Activated naive CD4-positive, alpha-beta T cell treated with anti-CD3 and anti-CD28 coated beads, Interleukin-2, amount 10 ng/mL, durations not matched to agents 7 days and 5 days (primary cell): ENCODE measurements at regions not wholly inside any gene's neighbourhood (a gene's known extent, or its start where the extent isn't known, plus 50 kb on each side); places are given as distances from the start of the nearest gene placed in this dataset.

Source experiments
- CTCF ChIA-PET: fragments of 350-600 bp; sonication (Branson Sonifier 250); formaldehyde crosslinking; loops from one replicate; lab custom pipeline; 2021; ENCODE audit warnings: antibody characterized with exemption; lab: Charles Lee
- DNase-seq: peaks from one replicate; pipeline ENCODE4 v3.0.0-alpha.2; 2020
- H3K27ac Mint-ChIP-seq: one replicate; pipeline ENCODE4 v1.8.0; 2021; ENCODE audit warnings: mild to moderate bottlenecking, moderate library complexity, mixed read lengths
- H3K27me3 Mint-ChIP-seq: one replicate; pipeline ENCODE4 v1.8.0; 2021; ENCODE audit warnings: mild to moderate bottlenecking, mixed read lengths
- H3K36me3 Mint-ChIP-seq: one replicate; pipeline ENCODE4 v1.8.0; 2021; ENCODE audit warnings: mixed read lengths
- H3K4me1 Mint-ChIP-seq: one replicate; pipeline ENCODE4 v1.8.0; 2021; ENCODE audit warnings: mixed read lengths
- H3K4me3 Mint-ChIP-seq: one replicate; pipeline ENCODE4 v1.8.0; 2021; ENCODE audit warnings: mild to moderate bottlenecking, moderate library complexity, mixed read lengths
- H3K9me3 Mint-ChIP-seq: one replicate; pipeline ENCODE4 v1.8.0; 2021; ENCODE audit warnings: mixed read lengths

GRCh38 chr12:29053567-29053966 is 95.5 kb upstream of the FAR2 start:
- no peak overlapping the region for H3K27ac Mint-ChIP-seq
- CTCF ChIA-PET: no interaction called here
- H3K27me3 Mint-ChIP-seq: no peaks in the 10 kb centered on the region
- no peaks in the 10 kb centered on the region for H3K36me3 Mint-ChIP-seq
- H3K4me3 Mint-ChIP-seq: no peak overlapping the region
- H3K9me3 Mint-ChIP-seq: no peaks in the 10 kb centered on the region
- DNase-seq: no peak
- no peaks in the 10 kb centered on the region for H3K4me1 Mint-ChIP-seq

DNA sequence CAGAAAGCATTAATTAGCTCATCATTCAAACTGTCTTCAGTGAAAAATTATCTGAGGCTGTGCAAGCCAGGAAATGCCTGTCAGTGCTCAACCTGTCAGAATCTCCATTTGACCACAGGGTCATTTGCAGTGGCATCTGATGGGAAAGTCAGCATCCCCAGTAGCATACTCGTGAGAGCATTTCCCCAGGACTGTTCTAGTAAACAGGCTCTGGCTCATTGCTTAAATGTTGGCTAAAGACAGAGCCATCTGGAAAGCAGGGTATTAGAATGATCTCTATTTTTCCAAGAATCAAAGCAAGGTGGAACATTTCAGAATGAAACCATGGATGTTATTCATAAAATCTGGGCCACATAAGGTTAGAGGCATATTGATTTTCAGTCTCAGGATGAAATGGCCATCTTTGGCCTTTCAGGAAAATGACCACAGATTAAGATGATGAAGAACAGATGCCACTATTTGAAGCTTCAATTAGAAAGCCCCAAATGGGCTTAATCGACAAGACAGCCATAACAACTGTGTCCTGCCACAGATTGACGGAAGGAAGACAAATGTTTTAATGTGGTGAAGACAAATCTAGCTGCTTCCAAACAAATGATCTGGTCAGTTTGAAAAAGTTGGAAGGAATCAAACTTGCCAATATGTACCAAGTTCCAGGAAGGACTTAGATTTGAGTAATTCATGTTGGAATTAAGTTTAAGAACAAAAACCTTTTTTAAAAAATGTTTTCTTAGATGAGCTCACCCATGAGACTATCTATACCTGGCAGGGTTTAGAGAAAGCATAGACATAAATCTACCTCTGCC is 94.0 kb upstream of the FAR2 start:
- Mint-ChIP-seq H3K27me3 (no peaks in the 10 kb centered on the region), H3K4me3 (no peak overlapping the region), H3K36me3 (no peaks in the 10 kb centered on the region), H3K4me1 (no peaks in the 10 kb centered on the region), H3K27ac (no peak overlapping the region), H3K9me3 (no peaks in the 10 kb centered on the region)
- no peak for DNase-seq
- CTCF ChIA-PET: no interaction called here

GRCh38 chr12:29066011-29066588 is 83.0 kb upstream of the FAR2 start:
- Mint-ChIP-seq H3K36me3 (no peaks in the 10 kb centered on the region), H3K27me3 (peaks cover 4% of the 10 kb centered on the region), H3K27ac (no peak overlapping the region), H3K9me3 (no peaks in the 10 kb centered on the region), H3K4me3 (no peak overlapping the region), H3K4me1 (no peaks in the 10 kb centered on the region)
- CTCF ChIA-PET: interaction anchor here (0.7 kb wide), 1 partner anchor 251 kb away, joined by 3 read pairs; no protein-coding TSS in a partner anchor
- no peak for DNase-seq

DNA sequence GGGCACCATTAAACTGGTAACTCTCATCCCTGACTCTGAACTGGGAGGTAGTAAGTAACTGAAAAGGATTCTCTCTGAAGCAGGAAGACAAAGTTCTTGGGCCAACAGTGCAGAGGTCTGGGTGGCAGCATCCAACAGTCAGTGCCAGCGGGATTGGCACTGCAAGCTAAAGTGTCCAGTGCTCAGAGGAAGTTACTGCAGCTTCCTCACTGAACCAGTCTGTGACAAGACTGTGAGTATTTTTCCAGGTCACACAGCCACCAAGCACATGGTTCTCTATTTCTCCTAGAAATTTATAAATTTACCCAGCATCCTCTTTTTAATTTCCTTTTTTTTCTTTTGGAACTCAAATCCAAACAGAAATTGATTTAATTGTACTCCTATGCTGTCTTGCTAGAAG is 81.6 kb upstream of the FAR2 start:
- no peaks in the 10 kb centered on the region for H3K9me3 Mint-ChIP-seq
- no peak overlapping the region for H3K4me3 Mint-ChIP-seq
- no peaks in the 10 kb centered on the region for H3K36me3 Mint-ChIP-seq
- CTCF ChIA-PET: no interaction called here
- no peak overlapping the region for H3K27ac Mint-ChIP-seq
- no peak for DNase-seq
- no peaks in the 10 kb centered on the region for H3K4me1 Mint-ChIP-seq
- peaks cover 4% of the 10 kb centered on the region for H3K27me3 Mint-ChIP-seq

GRCh38 chr12:29070309-29070708 is 78.8 kb upstream of the FAR2 start:
- H3K4me1 Mint-ChIP-seq: no peaks in the 10 kb centered on the region

DNA sequence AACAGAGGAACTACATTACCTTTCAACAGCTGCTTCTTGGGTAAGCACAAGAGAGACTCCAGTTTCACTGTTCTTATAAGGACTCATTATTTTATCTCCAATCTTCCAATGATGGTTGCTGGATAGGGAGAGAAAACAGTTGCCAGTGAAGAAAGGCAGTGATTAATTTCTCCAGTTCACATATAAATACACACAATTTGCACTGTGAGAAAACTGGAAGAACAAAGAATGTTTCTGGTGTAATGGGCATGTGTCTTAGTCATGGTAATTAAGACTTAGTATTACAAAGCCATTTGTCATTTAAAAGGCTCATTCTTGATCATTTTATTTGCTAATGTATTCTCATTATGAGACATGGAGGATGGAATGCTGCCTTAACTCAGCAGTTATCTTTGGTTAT is 78.0 kb upstream of the FAR2 start:
- H3K27me3 Mint-ChIP-seq: peaks cover 17% of the 10 kb centered on the region
- no peaks in the 10 kb centered on the region for H3K4me1 Mint-ChIP-seq

More at GRCh38 chr12:29070309-29070708, 78.8 kb upstream of the FAR2 start:
- Mint-ChIP-seq H3K27me3 (peaks cover 13% of the 10 kb centered on the region), H3K36me3 (no peaks in the 10 kb centered on the region), H3K4me3 (no peak overlapping the region), H3K9me3 (no peaks in the 10 kb centered on the region), H3K27ac (no peak overlapping the region)
- DNase-seq: no peak
- CTCF ChIA-PET: interaction anchor here (10.8 kb wide), 1 partner anchor 244 kb away, joined by 93 read pairs; no protein-coding TSS in a partner anchor

GRCh38 chr12:29072631-29073030 is 76.4 kb upstream of the FAR2 start:
- DNase-seq: no peak
- no peak overlapping the region for H3K27ac Mint-ChIP-seq
- no peaks in the 10 kb centered on the region for H3K36me3 Mint-ChIP-seq
- H3K4me1 Mint-ChIP-seq: no peaks in the 10 kb centered on the region
- H3K4me3 Mint-ChIP-seq: no peak overlapping the region
- CTCF ChIA-PET: interaction anchor here (0.6 to 10.8 kb wide), 8 partner anchors 13 to 247 kb away, joined by 3 to 93 read pairs (median 4); no protein-coding TSS in a partner anchor
- no peaks in the 10 kb centered on the region for H3K9me3 Mint-ChIP-seq
- peaks cover 17% of the 10 kb centered on the region for H3K27me3 Mint-ChIP-seq

More for the DNA sequence above, 78.0 kb upstream of the FAR2 start:
- H3K27ac Mint-ChIP-seq: no peak overlapping the region
- H3K36me3 Mint-ChIP-seq: no peaks in the 10 kb centered on the region
- H3K9me3 Mint-ChIP-seq: no peaks in the 10 kb centered on the region
- no peak overlapping the region for H3K4me3 Mint-ChIP-seq
- CTCF ChIA-PET: interaction anchor here (0.8 to 10.8 kb wide), 2 partner anchors 90 to 243 kb away, joined by 3 to 93 read pairs; no protein-coding TSS in a partner anchor
- no peak for DNase-seq

DNA sequence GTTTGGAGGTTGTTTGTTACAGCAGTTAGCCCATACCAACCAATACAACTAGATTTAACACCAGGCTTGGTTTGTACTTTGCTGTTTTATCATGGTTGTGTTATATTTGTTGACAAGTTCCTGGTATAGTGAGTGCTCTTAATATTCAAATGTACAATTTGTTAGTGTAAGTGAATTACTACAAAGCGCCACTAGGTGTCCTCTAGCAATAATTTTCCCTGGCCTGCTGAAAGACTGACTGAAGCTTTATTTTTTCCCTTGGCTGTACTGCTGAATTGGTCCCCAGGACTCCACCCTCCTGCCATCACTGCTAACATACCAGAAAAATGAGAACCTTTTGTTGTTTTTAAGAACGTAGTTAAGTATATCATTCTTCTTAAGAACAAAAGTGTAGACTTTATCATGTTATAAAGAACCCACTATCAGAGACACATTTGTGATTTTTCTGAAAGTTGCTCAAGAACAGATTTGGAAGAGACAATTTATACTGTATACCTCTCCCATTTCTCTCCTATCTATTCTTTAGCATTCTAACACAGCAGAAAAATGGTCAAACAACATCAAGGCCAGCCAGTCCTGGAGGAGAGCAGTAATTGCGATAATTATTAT is 75.3 kb upstream of the FAR2 start:
- CTCF ChIA-PET: interaction anchor here (0.7 to 10.8 kb wide), 7 partner anchors 9 to 241 kb away, joined by 3 to 93 read pairs (median 5); no protein-coding TSS in a partner anchor
- Mint-ChIP-seq H3K4me1 (no peaks in the 10 kb centered on the region), H3K4me3 (no peak overlapping the region), H3K27me3 (peaks cover 17% of the 10 kb centered on the region), H3K9me3 (no peaks in the 10 kb centered on the region), H3K27ac (no peak overlapping the region), H3K36me3 (no peaks in the 10 kb centered on the region)
- no peak for DNase-seq

GRCh38 chr12:29081101-29081500 is 68.0 kb upstream of the FAR2 start:
- H3K27ac Mint-ChIP-seq: no peak overlapping the region
- no peak overlapping the region for H3K4me3 Mint-ChIP-seq
- DNase-seq: no peak
- no peaks in the 10 kb centered on the region for H3K4me1 Mint-ChIP-seq
- no peaks in the 10 kb centered on the region for H3K9me3 Mint-ChIP-seq
- CTCF ChIA-PET: no interaction called here
- H3K36me3 Mint-ChIP-seq: no peaks in the 10 kb centered on the region
- H3K27me3 Mint-ChIP-seq: peaks cover 11% of the 10 kb centered on the region

DNA sequence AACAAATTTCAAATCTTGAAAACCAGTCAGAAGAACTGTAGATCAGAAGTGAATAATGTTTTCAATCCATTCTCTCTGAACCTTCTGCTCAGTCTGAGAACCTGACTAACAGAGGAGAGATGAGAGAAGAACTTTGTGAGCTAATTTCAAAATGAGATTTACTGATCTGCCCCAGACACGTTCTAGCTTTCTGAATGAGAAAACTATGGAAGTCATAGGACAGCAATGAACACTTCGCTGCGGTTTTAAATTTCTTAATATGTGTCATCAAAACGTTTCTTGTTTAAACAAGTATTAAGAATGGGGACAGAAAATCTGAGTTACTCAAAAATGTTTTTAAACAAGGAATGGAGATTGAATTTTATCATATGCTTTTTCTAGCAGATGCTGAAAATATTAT is 66.6 kb upstream of the FAR2 start:
- CTCF ChIA-PET: interaction anchor here (1.0 kb wide), 1 partner anchor 8 kb away, joined by 3 read pairs; no protein-coding TSS in a partner anchor
- Mint-ChIP-seq H3K4me1 (no peaks in the 10 kb centered on the region), H3K4me3 (no peak overlapping the region), H3K36me3 (no peaks in the 10 kb centered on the region), H3K27me3 (peaks cover 25% of the 10 kb centered on the region), H3K27ac (no peak overlapping the region), H3K9me3 (no peaks in the 10 kb centered on the region)
- DNase-seq: no peak

- peaks cover 2% of the 10 kb centered on the region for H3K4me1 Mint-ChIP-seq
- H3K27ac Mint-ChIP-seq: no peak overlapping the region
- no peak overlapping the region for H3K4me3 Mint-ChIP-seq
- no peaks in the 10 kb centered on the region for H3K36me3 Mint-ChIP-seq
- H3K9me3 Mint-ChIP-seq: no peaks in the 10 kb centered on the region
- peaks cover 35% of the 10 kb centered on the region for H3K27me3 Mint-ChIP-seq
- DNase-seq: no peak
- CTCF ChIA-PET: interaction anchor here (0.6 to 5.0 kb wide), 11 partner anchors 9 to 234 kb away, joined by 3 to 75 read pairs (median 4); no protein-coding TSS in a partner anchor
Measured at GRCh38 chr12:29086325-29087271, 62.5 kb upstream of the FAR2 start.

DNA sequence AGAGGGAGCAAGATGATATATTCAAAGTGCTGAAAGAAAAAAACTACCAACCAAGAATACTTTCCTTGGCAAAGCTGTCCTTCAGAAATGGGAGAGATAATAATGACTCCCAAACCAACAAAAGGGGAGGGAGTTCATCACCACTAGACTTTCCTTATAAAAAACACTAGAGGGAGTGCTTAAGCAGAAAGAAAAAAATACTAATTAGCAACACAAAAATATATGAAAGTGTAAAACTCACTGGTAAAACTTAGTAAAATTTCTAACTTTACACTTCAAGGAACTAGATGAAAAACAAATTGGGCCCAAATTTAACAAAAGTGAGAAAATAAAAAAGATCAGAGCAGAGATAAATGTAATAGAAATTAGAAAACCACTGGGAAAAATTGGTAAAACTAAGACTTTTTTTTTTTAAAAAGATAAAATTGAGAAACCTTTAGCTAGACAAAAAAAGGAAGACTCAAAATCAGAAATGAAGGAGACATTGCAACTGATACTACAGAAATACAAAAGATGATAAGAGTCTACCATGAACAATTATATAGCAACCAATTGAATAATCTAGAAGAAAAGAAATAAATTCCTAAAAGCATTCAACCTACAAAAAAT is 60.4 kb upstream of the FAR2 start:
- Mint-ChIP-seq H3K27ac (no peak overlapping the region), H3K4me1 (peaks cover 2% of the 10 kb centered on the region), H3K4me3 (no peak overlapping the region), H3K36me3 (peaks cover 3% of the 10 kb centered on the region), H3K9me3 (peaks cover 7% of the 10 kb centered on the region), H3K27me3 (peaks cover 35% of the 10 kb centered on the region)
- CTCF ChIA-PET: interaction anchor here (0.6 to 5.0 kb wide), 14 partner anchors 11 to 232 kb away, joined by 3 to 75 read pairs (median 4); no protein-coding TSS in a partner anchor
- DNase-seq: no peak
